ENCODE measurements at regions not wholly inside any gene's neighbourhood (a gene's known extent, or its start where the extent isn't known, plus 50 kb on each side); places are given as distances from the start of the nearest gene placed in this dataset.

- no peak for TF ChIP-seq SP1 (IDR thresholded peaks at IDR 0.05)
- no peak for TF ChIP-seq FOXA1 (IDR thresholded peaks at IDR 0.05)
- no peak for TF ChIP-seq ATF3 (IDR thresholded peaks at IDR 0.05)
- TF ChIP-seq YY1 (IDR thresholded peaks at IDR 0.05) = no peak
Observed at GRCh38 chr2:47311764-47312490, 57.2 kb upstream of the EPCAM start (continued).

GRCh38 chr2:47310801-47311560, 58.1 kb upstream of the EPCAM start:
- Histone ChIP-seq H3K4me1 (ENCODE audit: control insufficient read depth in 4 of 4, insufficient read depth in 4 of 4, low read length in 3 of 4) (no peaks in the 10 kb centered on the region), H3K4me3 (ENCODE audit: low read depth in 1 of 3, low read length in 3 of 3) (no peak overlapping the region), H3K27ac (ENCODE audit: low read depth in 1 of 2, low read length in 2 of 2) (no peak overlapping the region), H3K9ac (ENCODE audit: low read depth in 1 of 2, low read length in 2 of 2) (no peak overlapping the region), H3K36me3 (ENCODE audit: control insufficient read depth in 4 of 4, insufficient read depth in 3 of 4, low read depth in 1 of 4, low read length in 3 of 4) (no peaks in the 10 kb centered on the region), H3K27me3 (ENCODE audit: control insufficient read depth in 4 of 4, insufficient read depth in 4 of 4, low read length in 3 of 4) (no peaks in the 10 kb centered on the region), H3K9me3 (ENCODE audit: control insufficient read depth in 4 of 4, low read length in 3 of 4) (no peaks in the 10 kb centered on the region)
- WGBS = 75% methylated on average over 13 of the region's 13 CpGs
- TF ChIP-seq EGR1 (IDR thresholded peaks at IDR 0.05; ENCODE audit: low read depth in 2 of 2) (no peak), RAD21 (IDR thresholded peaks at IDR 0.05) (no peak), RXRA (IDR thresholded peaks at IDR 0.05) (no peak), JUND (IDR thresholded peaks at IDR 0.05) (no peak), HNF4A (conservative IDR thresholded peaks at IDR 0.05) (no peak), ATF3 (IDR thresholded peaks at IDR 0.05) (no peak), GABPA (IDR thresholded peaks at IDR 0.05 in 1 of 2, conservative IDR thresholded peaks at IDR 0.05 in 1 of 2) (no peak), YY1 (IDR thresholded peaks at IDR 0.05) (no peak), FOXA1 (IDR thresholded peaks at IDR 0.05) (no peak)
- DNase-seq (ENCODE audit: low spot score) = no peak

- 74% methylated on average over 9 of the region's 9 CpGs for WGBS
- no peak overlapping the region for H3K4me3 ChIP-seq (ENCODE audit: low read depth in 1 of 3, low read length in 3 of 3)
- H3K9ac ChIP-seq (ENCODE audit: low read depth in 1 of 2, low read length in 2 of 2) = no peak overlapping the region
- TF ChIP-seq CTCF (IDR thresholded peaks at IDR 0.05; ENCODE audit: low read depth, low read length, missing input control) (no peak), HNF4A (conservative IDR thresholded peaks at IDR 0.05) (no peak), TAF1 (conservative IDR thresholded peaks at IDR 0.05) (no peak), FOXA1 (IDR thresholded peaks at IDR 0.05) (no peak), SP1 (IDR thresholded peaks at IDR 0.05) (no peak), JUND (IDR thresholded peaks at IDR 0.05) (no peak), NR2F2 (IDR thresholded peaks at IDR 0.05) (no peak), GABPA (IDR thresholded peaks at IDR 0.05 in 1 of 2, conservative IDR thresholded peaks at IDR 0.05 in 1 of 2) (no peak), MAX (IDR thresholded peaks at IDR 0.05) (no peak), ZBTB33 (IDR thresholded peaks at IDR 0.05) (no peak), FOXA2 (IDR thresholded peaks at IDR 0.05) (no peak), HNF4G (IDR thresholded peaks at IDR 0.05) (no peak)
- no peaks in the 10 kb centered on the region for H3K4me1 ChIP-seq (ENCODE audit: control insufficient read depth in 4 of 4, insufficient read depth in 4 of 4, low read length in 3 of 4)
- H3K27me3 ChIP-seq (ENCODE audit: control insufficient read depth in 4 of 4, insufficient read depth in 4 of 4, low read length in 3 of 4) = no peaks in the 10 kb centered on the region
- no peaks in the 10 kb centered on the region for H3K9me3 ChIP-seq (ENCODE audit: control insufficient read depth in 4 of 4, low read length in 3 of 4)
- H3K27ac ChIP-seq (ENCODE audit: low read depth in 1 of 2, low read length in 2 of 2) = no peak overlapping the region
- no peaks in the 10 kb centered on the region for H3K36me3 ChIP-seq (ENCODE audit: control insufficient read depth in 4 of 4, insufficient read depth in 3 of 4, low read depth in 1 of 4, low read length in 3 of 4)
- DNase-seq (ENCODE audit: low spot score) = no peak
Observed at GRCh38 chr2:47309952-47310800, 58.9 kb upstream of the EPCAM start.
